ENCODE measurements at regions not wholly inside any gene's neighbourhood (a gene's known extent, or its start where the extent isn't known, plus 50 kb on each side); places are given as distances from the start of the nearest gene placed in this dataset.

DNA sequence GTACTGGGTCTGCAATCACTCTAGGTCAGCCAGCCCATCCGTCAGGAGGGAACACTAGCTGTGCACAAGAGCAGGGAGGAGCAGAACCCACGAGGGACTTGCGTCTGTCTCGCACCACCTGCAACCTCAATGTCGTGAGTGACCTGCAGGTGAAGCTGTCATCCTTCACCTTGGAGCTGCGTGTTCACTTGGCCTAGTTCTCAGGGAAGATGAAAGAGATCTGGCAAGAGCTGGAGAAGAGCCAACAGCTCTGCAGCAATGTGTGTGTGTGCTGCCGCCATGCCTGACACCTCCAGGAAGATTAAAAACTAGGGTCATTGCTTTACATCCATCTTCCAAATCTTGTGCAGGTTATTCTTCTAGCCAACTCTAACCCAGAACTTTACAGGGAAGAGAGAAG is 117.6 kb upstream of the MRI1 start:
- WGBS (ENCODE audit: low lambda C conversion rate), result 18% methylated on average over 7 of the region's 7 CpGs

More for the DNA sequence above, 117.6 kb upstream of the MRI1 start:
- H3K36me3 ChIP-seq (replicated peaks in 1 of 2; ENCODE audit: control insufficient read depth in 1 of 2, insufficient read depth in 2 of 2, low read length in 2 of 2), result no peaks in the 10 kb centered on the region
- ChIA-PET POLR2A (no interaction called here), CTCF (ENCODE audit: low intra/inter-chr PET ratio, low total read pairs) (no interaction called here)
- no peak for FAIRE-seq
- H3K4me1 ChIP-seq (ENCODE audit: insufficient read depth, low read length), result peaks cover 12% of the 10 kb centered on the region
- H3K9me3 ChIP-seq (ENCODE audit: low read length), result no peaks in the 10 kb centered on the region
- H4K20me1 ChIP-seq (ENCODE audit: insufficient read depth, low read length), result no peaks in the 10 kb centered on the region
- no peak overlapping the region for H3K27ac ChIP-seq (ENCODE audit: extremely low read length, insufficient read depth, low read length)
- TF ChIP-seq, protein P1, sequence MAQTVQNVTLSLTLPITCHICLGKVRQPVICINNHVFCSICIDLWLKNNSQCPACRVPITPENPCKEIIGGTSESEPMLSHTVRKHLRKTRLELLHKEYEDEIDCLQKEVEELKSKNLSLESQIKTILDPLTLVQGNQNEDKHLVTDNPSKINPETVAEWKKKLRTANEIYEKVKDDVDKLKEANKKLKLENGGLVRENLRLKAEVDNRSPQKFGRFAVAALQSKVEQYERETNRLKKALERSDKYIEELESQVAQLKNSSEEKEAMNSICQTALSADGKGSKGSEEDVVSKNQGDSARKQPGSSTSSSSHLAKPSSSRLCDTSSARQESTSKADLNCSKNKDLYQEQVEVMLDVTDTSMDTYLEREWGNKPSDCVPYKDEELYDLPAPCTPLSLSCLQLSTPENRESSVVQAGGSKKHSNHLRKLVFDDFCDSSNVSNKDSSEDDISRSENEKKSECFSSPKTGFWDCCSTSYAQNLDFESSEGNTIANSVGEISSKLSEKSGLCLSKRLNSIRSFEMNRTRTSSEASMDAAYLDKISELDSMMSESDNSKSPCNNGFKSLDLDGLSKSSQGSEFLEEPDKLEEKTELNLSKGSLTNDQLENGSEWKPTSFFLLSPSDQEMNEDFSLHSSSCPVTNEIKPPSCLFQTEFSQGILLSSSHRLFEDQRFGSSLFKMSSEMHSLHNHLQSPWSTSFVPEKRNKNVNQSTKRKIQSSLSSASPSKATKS (CRISPR knock-in tag; IDR thresholded peaks at IDR 0.05), result no peak
- TF ChIP-seq ZFP90 (CRISPR knock-in tag; IDR thresholded peaks at IDR 0.05; ENCODE audit: borderline replicate concordance), result no peak
- no peak for TF ChIP-seq CEBPZ (IDR thresholded peaks at IDR 0.05; ENCODE audit: low read length)
- TF ChIP-seq HOXA9 (CRISPR knock-in tag; IDR thresholded peaks at IDR 0.05; ENCODE audit: borderline replicate concordance), result no peak
- TF ChIP-seq AGO1 (IDR thresholded peaks at IDR 0.05; ENCODE audit: low read depth, low read length, poor library complexity, severe bottlenecking), result no peak
- TF ChIP-seq JARID2 (CRISPR knock-in tag; IDR thresholded peaks at IDR 0.05; ENCODE audit: insufficient replicate concordance), result no peak
- TF ChIP-seq TMF1 (CRISPR knock-in tag; IDR thresholded peaks at IDR 0.05; ENCODE audit: low read depth), result no peak
- TF ChIP-seq BCL3 (CRISPR knock-in tag; IDR thresholded peaks at IDR 0.05), result no peak
- TF ChIP-seq ELF3 (CRISPR knock-in tag; IDR thresholded peaks at IDR 0.05), result no peak
- no peak for TF ChIP-seq ZNF225 (CRISPR knock-in tag; IDR thresholded peaks at IDR 0.05)
- ATAC-seq, result no peak
- H3K9ac ChIP-seq (ENCODE audit: insufficient read depth, low read depth, low read length), result no peak overlapping the region
- BruUV-seq (replicated peaks), result no TSS peak
- H3K79me2 ChIP-seq (ENCODE audit: insufficient read depth, low read length), result no peaks in the 10 kb centered on the region
- no peak overlapping the region for H3K4me2 ChIP-seq (ENCODE audit: low read depth, low read length)
- in situ Hi-C loops (cut with HindIII; ENCODE audit: extremely low pct_ligation_motif_present, low pct_unique_long_range_greater_than_20kb), result no loop called here
- H2AFZ ChIP-seq (ENCODE audit: low read length), result no peak overlapping the region
- H3K4me3 ChIP-seq (replicated peaks in 1 of 3; ENCODE audit: insufficient read depth in 1 of 3, low read depth in 2 of 3, low read length in 3 of 3), result no peak overlapping the region
- no peaks in the 10 kb centered on the region; a peak in 1 of 5 replicates for H3K27me3 ChIP-seq (ENCODE audit: control insufficient read depth in 1 of 2, insufficient read depth in 2 of 2, low read length in 2 of 2)
- DNase-seq (ENCODE audit: low spot score), result no peak
- intact Hi-C loops (cut with micrococcal nuclease; ENCODE audit: unreplicated experiment), result no loop called here

Measured in HepG2 (cell line).